Body of pancreas (tissue), 4 donors: ENCODE measurements at regions not wholly inside any gene's neighbourhood (a gene's known extent, or its start where the extent isn't known, plus 50 kb on each side); places are given as distances from the start of the nearest gene placed in this dataset.

Source experiments
- CTCF ChIP-seq, 7 experiments: fragments of 450-650 bp in 4 of 7; fragments of 200-600 bp in 3 of 7; sonication (generic) in 3 of 7; IDR thresholded peaks; one replicate each; pipeline ENCODE4 v1.5.1; 2016 to 2019; ENCODE audit warnings: antibody characterized with exemption in 7 of 7
- POLR2A ChIP-seq, 3 donors: fragments of 450-650 bp; IDR thresholded peaks; one replicate each; pipeline ENCODE4 v1.6.1; 2016; ENCODE audit warnings: antibody characterized with exemption in 3 of 3, mild to moderate bottlenecking in 2 of 3

GRCh38 chr12:24643120-24644119 is 305.5 kb downstream of the BCAT1 start:
- no peak for TF ChIP-seq CTCF (IDR thresholded peaks at IDR 0.05)
- no peak for TF ChIP-seq POLR2A (IDR thresholded peaks at IDR 0.05)
